Spleen (tissue), 11 donors: ENCODE measurements at regions not wholly inside any gene's neighbourhood (a gene's known extent, or its start where the extent isn't known, plus 50 kb on each side); places are given as distances from the start of the nearest gene placed in this dataset.

ENCODE experiments used
- DNase-seq: peaks from one replicate; pipeline ENCODE4 v3.0.0-alpha.2; 2020
- H3K27ac ChIP-seq, 8 donors: fragments of 200-600 bp; sonication (generic) in 7 of 8; 1 replicate in 4 of 8; 2 replicates in 4 of 8; pipeline versions ENCODE4 v1.5.0 to v1.8.0; 2016 to 2021; ENCODE audit warnings: inconsistent platforms in 4 of 8, mild to moderate bottlenecking in 4 of 8, moderate library complexity in 1 of 8
- H3K27me3 ChIP-seq, 7 donors: fragments of 200-600 bp; sonication (generic) in 6 of 7; replicated peaks in 1 of 7; 1 replicate in 4 of 7; 2 replicates in 3 of 7; pipeline versions ENCODE4 v1.5.0 to v1.8.0; 2016 to 2021; ENCODE audit warnings: inconsistent platforms in 3 of 7, mild to moderate bottlenecking in 1 of 7
- H3K36me3 ChIP-seq, 6 donors: fragments of 200-600 bp; sonication (generic) in 5 of 6; 1 replicate in 4 of 6; 2 replicates in 2 of 6; pipeline versions ENCODE4 v1.5.0 to v1.8.0; 2016 to 2021; ENCODE audit warnings: inconsistent platforms in 2 of 6
- H3K4me1 ChIP-seq, 6 donors: fragments of 200-600 bp; sonication (generic) in 5 of 6; 1 replicate in 3 of 6; 2 replicates in 3 of 6; pipeline versions ENCODE4 v1.5.0 to v1.8.0; 2016 to 2021; ENCODE audit warnings: inconsistent platforms in 3 of 6
- H3K4me3 ChIP-seq, 8 donors: fragments of 200-600 bp; sonication (generic) in 7 of 8; 1 replicate in 4 of 8; 2 replicates in 4 of 8; pipeline versions ENCODE4 v1.5.0 to v1.8.0; 2016 to 2021; ENCODE audit warnings: inconsistent platforms in 4 of 8, mild to moderate bottlenecking in 4 of 8, moderate library complexity in 2 of 8
- H3K9me3 ChIP-seq, 8 donors: fragments of 200-600 bp; sonication (generic) in 7 of 8; 1 replicate in 4 of 8; 2 replicates in 4 of 8; pipeline versions ENCODE4 v1.5.0 to v1.8.0; 2016 to 2021; ENCODE audit warnings: inconsistent platforms in 4 of 8
- CTCF ChIP-seq, 11 experiments: fragments of 200-600 bp in 7 of 11; fragments of 450-650 bp in 4 of 11; sonication (generic) in 4 of 11; IDR thresholded peaks in 8 of 11; conservative IDR thresholded peaks in 3 of 11; 1 replicate in 7 of 11; 2 replicates in 4 of 11; pipeline versions ENCODE4 v1.4.0 to v1.8.0; 2016 to 2021; ENCODE audit warnings: antibody characterized with exemption in 11 of 11, inconsistent platforms in 4 of 11, mild to moderate bottlenecking in 1 of 11
- POLR2A ChIP-seq, 3 donors: fragments of 450-650 bp; IDR thresholded peaks; one replicate each; pipeline ENCODE4 v1.5.1; 2017; ENCODE audit warnings: antibody characterized with exemption in 3 of 3, mild to moderate bottlenecking in 1 of 3
- POLR2AphosphoS5 ChIP-seq, 3 donors: sonication (generic); formaldehyde crosslinking; IDR thresholded peaks; one replicate each; pipeline ENCODE4 v1.5.1; 2017; ENCODE audit warnings: antibody characterized with exemption in 3 of 3
- WGBS, 5 donors: extraction: QIAGEN DNeasy Blood & Tissue Kit in 3 of 5; methylation state at CpG; one replicate each; pipeline versions ENCODE4 v1.1.5 to v1.1.7; 2013 to 2018; 5-methylcytosine and 5-hydroxymethylcytosine counted together
- intact Hi-C: fragments of 100-400 bp; cut with DNase I; formaldehyde crosslinking; loops from one replicate; pipeline ENCODE4 v1.15.0; 2023; ENCODE audit warnings: low total_unique reads
- donor health status: healthy with polysubstance abuse.
- donor health status: DM: no; HTN: no; CAD: no; lungs with moderate emphysema.
- donor health status: DM: no; HTN: no; CAD: no.
- donor health status: Bipolar disorder and iron deficiency.
- donor health status: healthy.
- donor health status: DM: no; HTN: no; CAD: no.
- donor health status: DM: yes; HTN: yes; CAD: no.

- TF ChIP-seq POLR2AphosphoS5 (IDR thresholded peaks at IDR 0.05) (peak in 1 of 3 donors; percentile 43), POLR2A (IDR thresholded peaks at IDR 0.05) (no peak)
- DNase-seq: no peak
- H3K4me1 ChIP-seq: peaks cover 11 to 45% (median 22%) of the 10 kb centered on the region in 6 donors
- 45 to 52% (median 46%) methylated on average over 6 of the region's 6 CpGs for WGBS, 5 donors
- H3K27ac ChIP-seq: peak overlapping the region in 2 of 8 donors; percentile 48 to 68
- no peaks in the 10 kb centered on the region for H3K36me3 ChIP-seq
- no peaks in the 10 kb centered on the region for H3K9me3 ChIP-seq
- intact Hi-C loops: no loop called here
- H3K4me3 ChIP-seq: no peak overlapping the region
- H3K27me3 ChIP-seq: no peaks in the 10 kb centered on the region
These were observed 193.0 kb upstream of the PWP1 start for GRCh38 chr12:107492393-107493134.

GRCh38 chr12:107493135-107493494, 192.5 kb upstream of the PWP1 start:
- no peak for DNase-seq
- intact Hi-C loops: no loop called here
- TF ChIP-seq CTCF (IDR thresholded peaks at IDR 0.05 in 8 of 11, conservative IDR thresholded peaks at IDR 0.05 in 3 of 11): no peak
- TF ChIP-seq POLR2A (IDR thresholded peaks at IDR 0.05): no peak
- TF ChIP-seq POLR2AphosphoS5 (IDR thresholded peaks at IDR 0.05): no peak
- peaks cover 11 to 45% (median 22%) of the 10 kb centered on the region in 6 donors for H3K4me1 ChIP-seq
- no peaks in the 10 kb centered on the region for H3K36me3 ChIP-seq
- no peaks in the 10 kb centered on the region for H3K27me3 ChIP-seq
- no peak overlapping the region for H3K4me3 ChIP-seq
- WGBS, 5 donors: 60 to 72% (median 69%) methylated on average over 4 of the region's 4 CpGs
- peak overlapping the region in 2 of 8 donors; percentile 48 to 68 for H3K27ac ChIP-seq
- H3K9me3 ChIP-seq: peaks cover 0 to under 1% (median 0%) of the 10 kb centered on the region in 8 donors

- no peak overlapping the region for H3K4me3 ChIP-seq
- no peak for TF ChIP-seq POLR2A (IDR thresholded peaks at IDR 0.05)
- no peak for TF ChIP-seq CTCF (IDR thresholded peaks at IDR 0.05 in 8 of 11, conservative IDR thresholded peaks at IDR 0.05 in 3 of 11)
- TF ChIP-seq POLR2AphosphoS5 (IDR thresholded peaks at IDR 0.05): no peak
- peaks cover 0 to 5% (median 0%) of the 10 kb centered on the region in 8 donors for H3K9me3 ChIP-seq
- H3K27me3 ChIP-seq: no peaks in the 10 kb centered on the region
- H3K36me3 ChIP-seq: no peaks in the 10 kb centered on the region
- peaks cover 11 to 45% (median 22%) of the 10 kb centered on the region in 6 donors for H3K4me1 ChIP-seq
- DNase-seq: no peak
- no peak overlapping the region for H3K27ac ChIP-seq
- intact Hi-C loops: no loop called here
- WGBS, 5 donors: 87 to 98% (median 95%) methylated on average over 2 of the region's 2 CpGs
These were observed 191.9 kb upstream of the PWP1 start for GRCh38 chr12:107493666-107494065.

GRCh38 chr12:107494331-107494730, 191.3 kb upstream of the PWP1 start:
- WGBS, 5 donors: 79 to 92% (median 90%) methylated on average over 5 of the region's 5 CpGs
- Histone ChIP-seq H3K4me3 (no peak overlapping the region), H3K9me3 (peaks cover 0 to 5% (median 0%) of the 10 kb centered on the region in 8 donors), H3K36me3 (no peaks in the 10 kb centered on the region), H3K27ac (no peak overlapping the region), H3K4me1 (peaks cover 11 to 44% (median 22%) of the 10 kb centered on the region in 6 donors), H3K27me3 (no peaks in the 10 kb centered on the region)
- intact Hi-C loops: no loop called here
- DNase-seq: no peak
- no peak for TF ChIP-seq POLR2AphosphoS5 (IDR thresholded peaks at IDR 0.05)

- Histone ChIP-seq H3K9me3 (peaks cover 0 to 5% (median 0%) of the 10 kb centered on the region in 8 donors), H3K4me1 (peaks cover 11 to 32% (median 22%) of the 10 kb centered on the region in 6 donors), H3K36me3 (no peaks in the 10 kb centered on the region), H3K27ac (no peak overlapping the region), H3K4me3 (no peak overlapping the region), H3K27me3 (no peaks in the 10 kb centered on the region)
- 84 to 98% (median 90%) methylated on average over 2 of the region's 2 CpGs for WGBS, 5 donors
- intact Hi-C loops: no loop called here
- no peak for DNase-seq
- TF ChIP-seq CTCF (IDR thresholded peaks at IDR 0.05 in 8 of 11, conservative IDR thresholded peaks at IDR 0.05 in 3 of 11) (no peak), POLR2A (IDR thresholded peaks at IDR 0.05) (no peak), POLR2AphosphoS5 (IDR thresholded peaks at IDR 0.05) (no peak)
These were observed 190.0 kb upstream of the PWP1 start for GRCh38 chr12:107495604-107496003.
